ENCODE measurements at regions not wholly inside any gene's neighbourhood (a gene's known extent, or its start where the extent isn't known, plus 50 kb on each side); places are given as distances from the start of the nearest gene placed in this dataset.

- Histone ChIP-seq H3K79me2 (ENCODE audit: insufficient read depth, low read length) (no peaks in the 10 kb centered on the region), H3K4me3 (ENCODE audit: insufficient read depth, low read length) (no peak overlapping the region), H3K4me1 (ENCODE audit: insufficient read depth, low read length) (no peaks in the 10 kb centered on the region), H3K27ac (ENCODE audit: low read depth, low read length) (no peak overlapping the region), H3K36me3 (ENCODE audit: insufficient read depth, low read length) (no peaks in the 10 kb centered on the region), H3K9me3 (ENCODE audit: low read depth, low read length) (peaks cover 4% of the 10 kb centered on the region), H3K4me2 (ENCODE audit: insufficient read depth, low read length) (no peak overlapping the region), H4K20me1 (ENCODE audit: insufficient read depth, low read length) (no peaks in the 10 kb centered on the region), H2AFZ (ENCODE audit: low read length) (no peak overlapping the region), H3K27me3 (ENCODE audit: insufficient read depth, low read length) (no peaks in the 10 kb centered on the region)
- no peak for TF ChIP-seq CTCF (IDR thresholded peaks at IDR 0.05; ENCODE audit: extremely low read depth, low read depth, low read length)
- no peak for DNase-seq (ENCODE audit: insufficient read length, low spot score, missing footprints)
These were observed 442.7 kb upstream of the CDH8 start for GRCh38 chr16:62478903-62479458.

- Histone ChIP-seq H4K20me1 (ENCODE audit: insufficient read depth, low read length) (no peaks in the 10 kb centered on the region), H3K4me2 (ENCODE audit: insufficient read depth, low read length) (no peak overlapping the region), H3K79me2 (ENCODE audit: insufficient read depth, low read length) (no peaks in the 10 kb centered on the region), H3K9me3 (ENCODE audit: low read depth, low read length) (peaks cover 4% of the 10 kb centered on the region), H3K27me3 (ENCODE audit: insufficient read depth, low read length) (no peaks in the 10 kb centered on the region), H2AFZ (ENCODE audit: low read length) (no peak overlapping the region), H3K27ac (ENCODE audit: low read depth, low read length) (no peak overlapping the region), H3K4me3 (ENCODE audit: insufficient read depth, low read length) (no peak overlapping the region), H3K36me3 (ENCODE audit: insufficient read depth, low read length) (no peaks in the 10 kb centered on the region), H3K4me1 (ENCODE audit: insufficient read depth, low read length) (no peaks in the 10 kb centered on the region)
- DNase-seq (ENCODE audit: insufficient read length, low spot score, missing footprints): no peak
- no peak for TF ChIP-seq CTCF (IDR thresholded peaks at IDR 0.05; ENCODE audit: extremely low read depth, low read depth, low read length)
These were observed 441.6 kb upstream of the CDH8 start for GRCh38 chr16:62477796-62478195.

- H3K4me3 ChIP-seq (ENCODE audit: insufficient read depth, low read length): no peak overlapping the region
- no peak for TF ChIP-seq CTCF (IDR thresholded peaks at IDR 0.05; ENCODE audit: extremely low read depth, low read depth, low read length)
These were observed 439.3 kb upstream of the CDH8 start for GRCh38 chr16:62475573-62475972.

GRCh38 chr16:62462971-62463370 lies 426.7 kb upstream of the CDH8 start:
- no peak for DNase-seq (ENCODE audit: insufficient read length, low spot score, missing footprints)

More at GRCh38 chr16:62475573-62475972, 439.3 kb upstream of the CDH8 start:
- Histone ChIP-seq H2AFZ (ENCODE audit: low read length) (no peak overlapping the region), H3K4me1 (ENCODE audit: insufficient read depth, low read length) (no peaks in the 10 kb centered on the region), H3K27me3 (ENCODE audit: insufficient read depth, low read length) (no peaks in the 10 kb centered on the region), H3K79me2 (ENCODE audit: insufficient read depth, low read length) (no peaks in the 10 kb centered on the region), H3K4me2 (ENCODE audit: insufficient read depth, low read length) (no peak overlapping the region), H3K36me3 (ENCODE audit: insufficient read depth, low read length) (no peaks in the 10 kb centered on the region), H3K27ac (ENCODE audit: low read depth, low read length) (no peak overlapping the region), H4K20me1 (ENCODE audit: insufficient read depth, low read length) (no peaks in the 10 kb centered on the region), H3K9me3 (ENCODE audit: low read depth, low read length) (peaks cover 8% of the 10 kb centered on the region)
- no peak for DNase-seq (ENCODE audit: insufficient read length, low spot score, missing footprints)

More at GRCh38 chr16:62462971-62463370, 426.7 kb upstream of the CDH8 start:
- Histone ChIP-seq H3K4me3 (ENCODE audit: insufficient read depth, low read length) (no peak overlapping the region), H2AFZ (ENCODE audit: low read length) (no peak overlapping the region), H4K20me1 (ENCODE audit: insufficient read depth, low read length) (no peaks in the 10 kb centered on the region), H3K9me3 (ENCODE audit: low read depth, low read length) (no peaks in the 10 kb centered on the region), H3K27ac (ENCODE audit: low read depth, low read length) (no peak overlapping the region), H3K79me2 (ENCODE audit: insufficient read depth, low read length) (no peaks in the 10 kb centered on the region), H3K27me3 (ENCODE audit: insufficient read depth, low read length) (no peaks in the 10 kb centered on the region), H3K4me1 (ENCODE audit: insufficient read depth, low read length) (no peaks in the 10 kb centered on the region), H3K36me3 (ENCODE audit: insufficient read depth, low read length) (no peaks in the 10 kb centered on the region), H3K4me2 (ENCODE audit: insufficient read depth, low read length) (no peak overlapping the region)
- TF ChIP-seq CTCF (IDR thresholded peaks at IDR 0.05; ENCODE audit: extremely low read depth, low read depth, low read length): no peak

Measured in osteoblast (primary cell).